Smooth muscle cell (in vitro differentiated cells): ENCODE measurements at regions not wholly inside any gene's neighbourhood (a gene's known extent, or its start where the extent isn't known, plus 50 kb on each side); places are given as distances from the start of the nearest gene placed in this dataset.

ENCODE experiments used
- DNase-seq: peaks from one replicate; lab custom pipeline; 2025; ENCODE audit not compliant: unreplicated experiment; lab: John Stamatoyannopoulos, UW
- H2AFZ ChIP-seq: fragments of 200-600 bp; sonication (generic); 2 replicates; pipeline ENCODE4 v1.6.0; 2016; ENCODE audit warnings: antibody characterized with exemption, low read depth, mild to moderate bottlenecking
- H3F3A ChIP-seq: fragments of 200-600 bp; sonication (generic); 2 replicates; pipeline ENCODE4 v1.6.0; 2017; ENCODE audit warnings: antibody characterized with exemption, low read depth
- H3K27ac ChIP-seq: fragments of 200-600 bp; sonication (generic); 2 replicates; pipeline ENCODE4 v1.5.1; 2016; ENCODE audit warnings: low read depth, mild to moderate bottlenecking
- H3K27me3 ChIP-seq: fragments of 200-600 bp; sonication (generic); 2 replicates; pipeline ENCODE4 v1.6.1; 2016; ENCODE audit warnings: low read depth, mild to moderate bottlenecking
- H3K36me3 ChIP-seq: fragments of 200-600 bp; sonication (generic); 2 replicates; pipeline ENCODE4 v1.5.1; 2016; ENCODE audit warnings: low read depth
- H3K4me1 ChIP-seq: fragments of 200-600 bp; sonication (generic); 2 replicates; pipeline ENCODE4 v1.5.1; 2016; ENCODE audit warnings: low read depth
- H3K4me2 ChIP-seq: fragments of 200-600 bp; sonication (generic); 2 replicates; pipeline ENCODE4 v1.6.0; 2016; ENCODE audit warnings: mild to moderate bottlenecking
- H3K4me3 ChIP-seq: fragments of 200-600 bp; sonication (generic); 2 replicates; pipeline ENCODE4 v1.5.1; 2016; ENCODE audit warnings: mild to moderate bottlenecking
- H3K79me2 ChIP-seq: fragments of 200-600 bp; sonication (generic); 2 replicates; pipeline ENCODE4 v1.6.0; 2016; ENCODE audit warnings: low read depth, mild to moderate bottlenecking
- H3K9ac ChIP-seq: fragments of 200-600 bp; sonication (generic); 2 replicates; pipeline ENCODE4 v1.6.0; 2016; ENCODE audit warnings: low read depth
- H3K9me3 ChIP-seq: fragments of 200-600 bp; sonication (generic); replicated peaks from 2 replicates; pipeline ENCODE4 v1.5.1; 2016; ENCODE audit warnings: low read depth
- H4K20me1 ChIP-seq: fragments of 200-600 bp; sonication (generic); 2 replicates; pipeline ENCODE4 v1.6.0; 2016; ENCODE audit warnings: low read depth
- WGBS: methylation state at CpG from one replicate; pipeline ENCODE4 v1.1.7; 2016; ENCODE audit warnings: low lambda C conversion rate; 5-methylcytosine and 5-hydroxymethylcytosine counted together
- TF ChIP-seq, protein P1 (sequence below): fragments of 200-600 bp; sonication (generic); IDR thresholded peaks from 2 replicates; pipeline ENCODE4 v1.5.1; 2017; ENCODE audit warnings: borderline replicate concordance, mild to moderate bottlenecking, antibody characterized with exemption; ENCODE audit not compliant: insufficient read depth, poor library complexity, severe bottlenecking

DNA sequence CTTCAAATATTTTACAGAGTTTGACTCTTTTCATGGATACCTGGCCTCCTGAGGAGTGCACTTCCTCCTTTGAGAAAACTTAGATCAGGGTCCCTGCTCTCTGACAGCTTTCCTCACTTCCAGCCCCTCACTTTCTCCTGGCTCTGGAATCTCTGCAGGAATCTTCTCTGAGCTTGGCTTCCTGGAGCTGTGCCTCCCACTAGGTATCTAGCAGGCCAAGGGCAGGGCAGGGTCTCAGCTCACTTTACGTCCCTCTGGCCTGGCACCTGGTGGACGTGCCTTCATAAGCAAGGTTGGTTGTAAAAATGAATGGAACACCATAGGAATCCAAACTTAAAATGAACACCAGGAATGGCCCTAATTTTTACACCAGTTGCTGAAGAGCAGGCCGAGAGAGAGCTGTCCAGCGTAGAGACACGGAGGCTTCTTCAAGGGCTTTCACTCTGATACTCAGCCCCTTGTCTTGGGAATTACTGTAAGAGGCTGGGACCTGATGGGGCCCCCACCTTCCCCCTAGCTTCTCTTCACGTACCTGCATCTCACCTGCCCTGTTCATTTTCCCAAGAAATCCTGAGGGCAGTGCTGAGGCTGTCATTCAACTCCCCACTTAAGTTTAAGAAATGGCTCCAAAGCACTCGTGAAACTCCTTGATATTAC lies 426.9 kb upstream of the ID2 start:
- Histone ChIP-seq H3K79me2 (no peaks in the 10 kb centered on the region), H3K9me3 (no peaks in the 10 kb centered on the region), H3K9ac (no peak overlapping the region), H3K4me3 (no peak overlapping the region), H4K20me1 (no peaks in the 10 kb centered on the region), H2AFZ (no peak overlapping the region), H3F3A (no peaks in the 10 kb centered on the region), H3K4me1 (peaks cover 13% of the 10 kb centered on the region), H3K36me3 (no peaks in the 10 kb centered on the region), H3K27ac (no peak overlapping the region), H3K27me3 (no peaks in the 10 kb centered on the region), H3K4me2 (no peak overlapping the region)
- WGBS = 75% methylated on average over 7 of the region's 7 CpGs
- TF ChIP-seq, protein P1, sequence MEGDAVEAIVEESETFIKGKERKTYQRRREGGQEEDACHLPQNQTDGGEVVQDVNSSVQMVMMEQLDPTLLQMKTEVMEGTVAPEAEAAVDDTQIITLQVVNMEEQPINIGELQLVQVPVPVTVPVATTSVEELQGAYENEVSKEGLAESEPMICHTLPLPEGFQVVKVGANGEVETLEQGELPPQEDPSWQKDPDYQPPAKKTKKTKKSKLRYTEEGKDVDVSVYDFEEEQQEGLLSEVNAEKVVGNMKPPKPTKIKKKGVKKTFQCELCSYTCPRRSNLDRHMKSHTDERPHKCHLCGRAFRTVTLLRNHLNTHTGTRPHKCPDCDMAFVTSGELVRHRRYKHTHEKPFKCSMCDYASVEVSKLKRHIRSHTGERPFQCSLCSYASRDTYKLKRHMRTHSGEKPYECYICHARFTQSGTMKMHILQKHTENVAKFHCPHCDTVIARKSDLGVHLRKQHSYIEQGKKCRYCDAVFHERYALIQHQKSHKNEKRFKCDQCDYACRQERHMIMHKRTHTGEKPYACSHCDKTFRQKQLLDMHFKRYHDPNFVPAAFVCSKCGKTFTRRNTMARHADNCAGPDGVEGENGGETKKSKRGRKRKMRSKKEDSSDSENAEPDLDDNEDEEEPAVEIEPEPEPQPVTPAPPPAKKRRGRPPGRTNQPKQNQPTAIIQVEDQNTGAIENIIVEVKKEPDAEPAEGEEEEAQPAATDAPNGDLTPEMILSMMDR = no peak
- DNase-seq = no peak

DNA sequence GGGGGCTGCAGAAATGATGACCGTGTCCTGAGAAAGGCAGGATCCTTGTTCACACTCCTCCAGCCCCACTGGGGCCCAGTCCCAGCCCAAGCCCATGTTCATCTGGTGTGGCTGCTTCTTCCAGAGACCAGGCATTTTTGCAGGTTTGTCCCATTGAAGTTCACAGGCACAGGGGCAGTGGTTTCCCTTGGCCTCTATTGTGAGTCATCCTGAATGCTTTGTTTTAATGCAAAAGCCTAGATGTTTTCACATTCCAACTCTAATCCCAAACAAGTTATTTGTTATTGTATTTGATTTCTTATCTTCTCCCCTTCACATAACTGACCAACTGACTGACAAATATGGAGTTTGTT lies 426.4 kb upstream of the ID2 start:
- no peak for DNase-seq

DNA sequence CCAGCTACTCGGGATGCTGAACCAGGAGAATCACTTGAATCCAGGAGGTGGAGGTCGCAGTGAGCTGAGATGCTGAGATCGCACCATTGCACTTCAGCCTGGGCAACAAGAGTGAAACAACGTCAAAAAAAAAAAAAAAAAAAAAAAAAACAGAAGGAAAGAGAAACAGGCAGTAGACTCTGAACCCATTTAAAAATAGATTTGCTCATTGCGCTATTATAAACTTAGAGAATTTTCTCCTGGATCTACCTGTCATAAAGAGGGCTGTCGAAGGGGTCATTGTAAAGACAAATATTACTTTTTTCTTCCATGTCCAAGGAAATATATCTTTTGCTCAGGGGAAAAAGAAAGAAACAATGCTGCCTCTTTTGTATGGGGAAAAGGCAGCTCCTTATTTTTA lies 425.0 kb upstream of the ID2 start:
- no peak overlapping the region for H3K27ac ChIP-seq
- no peak overlapping the region for H3K4me3 ChIP-seq
- no peaks in the 10 kb centered on the region for H3K27me3 ChIP-seq
- whole genome bisulfite sequencing = 98% methylated on average over 5 of the region's 6 CpGs
- H3K79me2 ChIP-seq = no peaks in the 10 kb centered on the region
- H3F3A ChIP-seq = no peaks in the 10 kb centered on the region
- H4K20me1 ChIP-seq = no peaks in the 10 kb centered on the region
- H3K9me3 ChIP-seq = no peaks in the 10 kb centered on the region
- H2AFZ ChIP-seq = no peak overlapping the region
- TF ChIP-seq, protein P1 = no peak
- no peak overlapping the region for H3K4me2 ChIP-seq
- peaks cover 13% of the 10 kb centered on the region for H3K4me1 ChIP-seq
- no peak overlapping the region for H3K9ac ChIP-seq
- no peaks in the 10 kb centered on the region for H3K36me3 ChIP-seq
- no peak for DNase-seq

More for the DNA sequence above, 426.4 kb upstream of the ID2 start:
- H3K4me1 ChIP-seq = peaks cover 13% of the 10 kb centered on the region
- no peaks in the 10 kb centered on the region for H4K20me1 ChIP-seq
- no peak overlapping the region for H3K27ac ChIP-seq
- no peaks in the 10 kb centered on the region for H3K9me3 ChIP-seq
- H3K4me2 ChIP-seq = no peak overlapping the region
- TF ChIP-seq, protein P1 = no peak
- H3F3A ChIP-seq = no peaks in the 10 kb centered on the region
- H3K36me3 ChIP-seq = no peaks in the 10 kb centered on the region
- H3K4me3 ChIP-seq = no peak overlapping the region
- no peaks in the 10 kb centered on the region for H3K27me3 ChIP-seq
- H2AFZ ChIP-seq = no peak overlapping the region
- no peak overlapping the region for H3K9ac ChIP-seq
- H3K79me2 ChIP-seq = no peaks in the 10 kb centered on the region
- WGBS = 67% methylated on average over 1 of the region's 1 CpG

DNA sequence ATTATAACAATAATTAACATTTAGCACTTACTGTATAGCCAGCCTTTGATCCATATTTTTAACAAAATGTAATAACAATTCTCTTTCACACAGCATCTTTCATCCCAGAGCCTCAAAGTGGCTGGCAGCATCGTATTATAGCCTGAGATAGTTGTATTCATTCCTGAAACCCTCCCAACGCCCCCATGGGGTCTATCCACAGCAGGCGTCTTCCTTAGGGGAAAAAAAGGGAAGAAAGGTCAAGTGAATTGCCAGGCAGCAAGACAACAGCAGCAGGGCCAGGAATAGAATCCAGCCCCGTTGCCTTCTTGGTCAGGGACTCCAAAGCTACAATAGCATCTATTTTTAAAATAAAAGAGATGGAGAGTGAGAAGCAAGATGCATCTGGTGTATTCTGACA lies 424.4 kb upstream of the ID2 start:
- TF ChIP-seq, protein P1 = no peak
- no peaks in the 10 kb centered on the region for H4K20me1 ChIP-seq
- H3K27ac ChIP-seq = no peak overlapping the region
- H2AFZ ChIP-seq = no peak overlapping the region
- no peak overlapping the region for H3K4me2 ChIP-seq
- WGBS = 76% methylated on average over 4 of the region's 4 CpGs
- no peaks in the 10 kb centered on the region for H3K79me2 ChIP-seq
- no peak overlapping the region for H3K9ac ChIP-seq
- H3K4me1 ChIP-seq = peaks cover 13% of the 10 kb centered on the region
- H3F3A ChIP-seq = no peaks in the 10 kb centered on the region
- no peak for DNase-seq
- H3K9me3 ChIP-seq = no peaks in the 10 kb centered on the region
- H3K36me3 ChIP-seq = no peaks in the 10 kb centered on the region
- no peaks in the 10 kb centered on the region for H3K27me3 ChIP-seq
- no peak overlapping the region for H3K4me3 ChIP-seq
